ENCODE measurements at regions not wholly inside any gene's neighbourhood (a gene's known extent, or its start where the extent isn't known, plus 50 kb on each side); places are given as distances from the start of the nearest gene placed in this dataset.

DNA sequence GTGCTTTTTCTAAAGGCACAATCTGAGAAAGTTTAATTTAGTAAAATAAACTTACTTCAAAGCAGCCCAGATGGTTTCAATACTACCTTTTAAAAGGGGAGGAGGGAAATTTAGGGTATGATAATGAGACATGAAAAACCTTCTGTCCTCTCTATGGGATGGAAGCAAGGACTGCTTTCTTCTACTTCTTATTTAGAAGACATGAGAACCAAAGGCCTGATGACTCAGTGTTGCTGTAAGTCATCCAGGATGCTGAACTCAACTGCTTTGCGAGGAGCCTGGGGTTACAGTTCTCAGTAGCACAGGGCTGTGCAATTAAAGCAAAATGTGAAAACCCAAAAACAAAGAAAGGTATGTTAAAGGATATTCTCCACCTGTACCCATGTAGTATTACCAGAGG is 140.8 kb upstream of the EDNRA start:
- TF ChIP-seq ARNTL (CRISPR knock-in tag; IDR thresholded peaks at IDR 0.05; ENCODE audit: borderline replicate concordance, low read depth) (no peak), TCF4 (CRISPR knock-in tag; IDR thresholded peaks at IDR 0.05; ENCODE audit: borderline replicate concordance) (no peak), GLIS3 (CRISPR knock-in tag; IDR thresholded peaks at IDR 0.05) (no peak), CSDC2 (CRISPR knock-in tag; IDR thresholded peaks at IDR 0.05) (no peak)
